Mammary epithelial cell (primary cell): ENCODE measurements at regions not wholly inside any gene's neighbourhood (a gene's known extent, or its start where the extent isn't known, plus 50 kb on each side); places are given as distances from the start of the nearest gene placed in this dataset.

ENCODE experiments used
- EZH2 ChIP-seq: IDR thresholded peaks from 2 replicates; pipeline ENCODE4 v1.6.1; 2012; ENCODE audit warnings: low read length, inconsistent platforms, borderline replicate concordance
- TF ChIP-seq, protein P1 (sequence below), 2 donors: IDR thresholded peaks in 1 of 2; conservative IDR thresholded peaks in 1 of 2; 2 replicates each; pipeline ENCODE4 v1.5.1; 2011 to 2012; ENCODE audit warnings: inconsistent platforms in 2 of 2, low read length in 2 of 2, mild to moderate bottlenecking in 2 of 2, control low read depth in 1 of 2, low read depth in 1 of 2; ENCODE audit not compliant: insufficient read depth in 1 of 2; ENCODE audit errors: extremely low read depth in 1 of 2

GRCh38 chr17:51427323-51427811, 167.0 kb downstream of the UTP18 start:
- no peak for TF ChIP-seq EZH2
- TF ChIP-seq, protein P1, sequence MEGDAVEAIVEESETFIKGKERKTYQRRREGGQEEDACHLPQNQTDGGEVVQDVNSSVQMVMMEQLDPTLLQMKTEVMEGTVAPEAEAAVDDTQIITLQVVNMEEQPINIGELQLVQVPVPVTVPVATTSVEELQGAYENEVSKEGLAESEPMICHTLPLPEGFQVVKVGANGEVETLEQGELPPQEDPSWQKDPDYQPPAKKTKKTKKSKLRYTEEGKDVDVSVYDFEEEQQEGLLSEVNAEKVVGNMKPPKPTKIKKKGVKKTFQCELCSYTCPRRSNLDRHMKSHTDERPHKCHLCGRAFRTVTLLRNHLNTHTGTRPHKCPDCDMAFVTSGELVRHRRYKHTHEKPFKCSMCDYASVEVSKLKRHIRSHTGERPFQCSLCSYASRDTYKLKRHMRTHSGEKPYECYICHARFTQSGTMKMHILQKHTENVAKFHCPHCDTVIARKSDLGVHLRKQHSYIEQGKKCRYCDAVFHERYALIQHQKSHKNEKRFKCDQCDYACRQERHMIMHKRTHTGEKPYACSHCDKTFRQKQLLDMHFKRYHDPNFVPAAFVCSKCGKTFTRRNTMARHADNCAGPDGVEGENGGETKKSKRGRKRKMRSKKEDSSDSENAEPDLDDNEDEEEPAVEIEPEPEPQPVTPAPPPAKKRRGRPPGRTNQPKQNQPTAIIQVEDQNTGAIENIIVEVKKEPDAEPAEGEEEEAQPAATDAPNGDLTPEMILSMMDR (conservative IDR thresholded peaks at IDR 0.05 in 1 of 2, IDR thresholded peaks at IDR 0.05 in 1 of 2; ENCODE audit: extremely low read depth in 1 of 2, insufficient read depth in 1 of 2, low read depth in 1 of 2, low read length in 2 of 2): no peak
